ENCODE measurements at regions not wholly inside any gene's neighbourhood (a gene's known extent, or its start where the extent isn't known, plus 50 kb on each side); places are given as distances from the start of the nearest gene placed in this dataset.

DNA sequence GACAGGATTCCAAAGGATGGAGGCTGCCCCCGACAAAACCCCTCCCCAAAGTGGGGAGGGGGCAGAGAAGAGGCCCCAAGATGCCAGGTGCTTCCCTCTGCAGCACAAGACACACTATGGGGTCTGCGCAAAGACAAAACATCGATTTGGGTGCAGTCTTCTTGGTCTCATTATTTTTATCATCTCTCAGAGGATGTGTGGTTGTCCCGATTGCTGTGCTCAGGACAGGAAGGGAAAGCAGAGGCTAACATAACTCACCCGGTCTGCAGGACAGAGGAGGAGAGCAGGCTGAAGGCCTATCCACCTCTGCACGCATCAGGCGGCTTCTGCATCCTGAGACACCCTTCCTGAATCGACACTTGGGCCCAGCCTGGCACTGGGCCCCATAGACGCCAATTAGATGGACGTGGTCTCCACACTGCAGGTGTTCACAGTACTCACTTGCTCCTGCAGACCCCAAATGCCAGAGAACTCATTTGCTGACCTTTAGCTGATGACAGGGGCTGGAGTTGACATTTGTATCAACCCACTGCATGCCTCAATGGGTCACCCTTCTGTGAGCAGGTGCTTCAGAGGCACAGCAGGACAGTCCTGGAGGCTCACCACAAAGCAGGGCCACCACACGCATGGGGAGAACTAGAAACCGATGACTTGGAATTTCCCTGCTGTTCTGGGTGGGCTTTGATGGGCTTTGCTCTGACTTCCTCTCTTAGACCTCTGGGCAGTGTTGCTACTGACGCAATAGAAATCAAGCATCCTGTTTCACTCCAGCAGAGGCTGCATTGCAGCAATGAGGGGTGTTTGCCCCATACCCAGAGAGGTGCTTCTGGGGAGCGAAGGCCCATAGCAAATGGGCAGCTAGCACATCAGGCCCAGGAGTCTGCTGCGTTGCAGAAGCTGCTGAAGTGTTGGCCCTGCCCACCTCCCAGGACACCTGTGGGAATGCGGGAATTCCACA is 96.3 kb upstream of the ENPP6 start:
- TF ChIP-seq, protein P1, sequence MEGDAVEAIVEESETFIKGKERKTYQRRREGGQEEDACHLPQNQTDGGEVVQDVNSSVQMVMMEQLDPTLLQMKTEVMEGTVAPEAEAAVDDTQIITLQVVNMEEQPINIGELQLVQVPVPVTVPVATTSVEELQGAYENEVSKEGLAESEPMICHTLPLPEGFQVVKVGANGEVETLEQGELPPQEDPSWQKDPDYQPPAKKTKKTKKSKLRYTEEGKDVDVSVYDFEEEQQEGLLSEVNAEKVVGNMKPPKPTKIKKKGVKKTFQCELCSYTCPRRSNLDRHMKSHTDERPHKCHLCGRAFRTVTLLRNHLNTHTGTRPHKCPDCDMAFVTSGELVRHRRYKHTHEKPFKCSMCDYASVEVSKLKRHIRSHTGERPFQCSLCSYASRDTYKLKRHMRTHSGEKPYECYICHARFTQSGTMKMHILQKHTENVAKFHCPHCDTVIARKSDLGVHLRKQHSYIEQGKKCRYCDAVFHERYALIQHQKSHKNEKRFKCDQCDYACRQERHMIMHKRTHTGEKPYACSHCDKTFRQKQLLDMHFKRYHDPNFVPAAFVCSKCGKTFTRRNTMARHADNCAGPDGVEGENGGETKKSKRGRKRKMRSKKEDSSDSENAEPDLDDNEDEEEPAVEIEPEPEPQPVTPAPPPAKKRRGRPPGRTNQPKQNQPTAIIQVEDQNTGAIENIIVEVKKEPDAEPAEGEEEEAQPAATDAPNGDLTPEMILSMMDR (IDR thresholded peaks at IDR 0.05; ENCODE audit: low read length): no peak
- TF ChIP-seq EZH2 (IDR thresholded peaks at IDR 0.05; ENCODE audit: borderline replicate concordance, low read length): no peak
